Heart left ventricle (tissue), 13 donors: ENCODE measurements at regions not wholly inside any gene's neighbourhood (a gene's known extent, or its start where the extent isn't known, plus 50 kb on each side); places are given as distances from the start of the nearest gene placed in this dataset.

Experiments
- POLR2A ChIP-seq, 2 donors: fragments of 450-650 bp; IDR thresholded peaks; one replicate each; pipeline ENCODE4 v1.6.1; 2017; ENCODE audit warnings: antibody characterized with exemption in 2 of 2, mild to moderate bottlenecking in 2 of 2, moderate library complexity in 2 of 2
- TF ChIP-seq, protein P1 (sequence below), 12 donors: fragments of 200-600 bp; sonication (generic) in 4 of 12; IDR thresholded peaks; one replicate each; pipeline versions ENCODE4 v1.5.0 to v1.8.0; 2018 to 2022; ENCODE audit warnings: antibody characterized with exemption in 12 of 12, mild to moderate bottlenecking in 5 of 12
- donor health status: ischemic (EF 13 %, LVEDD 7.1; RV severe dilation, severe dysfunction).
- donor health status: DM: no; HTN: yes; CAD: no.
- donor health status: DM: no; HTN: no; CAD: no.
- donor health status: ischemic (EF 25% LVEDD 6.9; RV normal size, moderate dysfunction).
- donor health status: ischemic (EF 25% LVEDD 5.7; RV mildly dilated, moderate dysfunction).
- donor health status: ischemic (EF 35%, LVEDD 5.7; RV mildly dilated, moderate dysfunction).
- donor health status: nonischemic (EF 11% LVEDD 7.7; RV severe dilation, severe dysfunction).
- donor health status: DM: yes; HTN: yes; CAD: no.
- donor health status: PGD.
- donor health status: ischemic (EF 29% LVEDD 5.4; RV normal size, mild dysfunction).
- donor health status: nonischemic (EF 23%, LVEDD 6.1; RV moderate dilation, normal function).

GRCh38 chr4:154084864-154085263 is 296.0 kb upstream of the SFRP2 start:
- TF ChIP-seq, protein P1, sequence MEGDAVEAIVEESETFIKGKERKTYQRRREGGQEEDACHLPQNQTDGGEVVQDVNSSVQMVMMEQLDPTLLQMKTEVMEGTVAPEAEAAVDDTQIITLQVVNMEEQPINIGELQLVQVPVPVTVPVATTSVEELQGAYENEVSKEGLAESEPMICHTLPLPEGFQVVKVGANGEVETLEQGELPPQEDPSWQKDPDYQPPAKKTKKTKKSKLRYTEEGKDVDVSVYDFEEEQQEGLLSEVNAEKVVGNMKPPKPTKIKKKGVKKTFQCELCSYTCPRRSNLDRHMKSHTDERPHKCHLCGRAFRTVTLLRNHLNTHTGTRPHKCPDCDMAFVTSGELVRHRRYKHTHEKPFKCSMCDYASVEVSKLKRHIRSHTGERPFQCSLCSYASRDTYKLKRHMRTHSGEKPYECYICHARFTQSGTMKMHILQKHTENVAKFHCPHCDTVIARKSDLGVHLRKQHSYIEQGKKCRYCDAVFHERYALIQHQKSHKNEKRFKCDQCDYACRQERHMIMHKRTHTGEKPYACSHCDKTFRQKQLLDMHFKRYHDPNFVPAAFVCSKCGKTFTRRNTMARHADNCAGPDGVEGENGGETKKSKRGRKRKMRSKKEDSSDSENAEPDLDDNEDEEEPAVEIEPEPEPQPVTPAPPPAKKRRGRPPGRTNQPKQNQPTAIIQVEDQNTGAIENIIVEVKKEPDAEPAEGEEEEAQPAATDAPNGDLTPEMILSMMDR (IDR thresholded peaks at IDR 0.05) = no peak
- no peak for TF ChIP-seq POLR2A (IDR thresholded peaks at IDR 0.05)
